Testis (tissue), 2 donors: ENCODE measurements at regions not wholly inside any gene's neighbourhood (a gene's known extent, or its start where the extent isn't known, plus 50 kb on each side); places are given as distances from the start of the nearest gene placed in this dataset.

Source experiments
- POLR2A ChIP-seq: fragments of 450-650 bp; IDR thresholded peaks from one replicate; pipeline ENCODE4 v1.6.1; 2017; ENCODE audit warnings: antibody characterized with exemption, mild to moderate bottlenecking, moderate library complexity
- TF ChIP-seq, protein P1 (sequence below), 3 experiments: fragments of 450-650 bp in 2 of 3; fragments of 200-600 bp in 1 of 3; sonication (generic) in 1 of 3; IDR thresholded peaks; one replicate each; pipeline ENCODE4 v1.5.1; 2016 to 2019; ENCODE audit warnings: antibody characterized with exemption in 3 of 3, mild to moderate bottlenecking in 2 of 3, moderate library complexity in 1 of 3

DNA sequence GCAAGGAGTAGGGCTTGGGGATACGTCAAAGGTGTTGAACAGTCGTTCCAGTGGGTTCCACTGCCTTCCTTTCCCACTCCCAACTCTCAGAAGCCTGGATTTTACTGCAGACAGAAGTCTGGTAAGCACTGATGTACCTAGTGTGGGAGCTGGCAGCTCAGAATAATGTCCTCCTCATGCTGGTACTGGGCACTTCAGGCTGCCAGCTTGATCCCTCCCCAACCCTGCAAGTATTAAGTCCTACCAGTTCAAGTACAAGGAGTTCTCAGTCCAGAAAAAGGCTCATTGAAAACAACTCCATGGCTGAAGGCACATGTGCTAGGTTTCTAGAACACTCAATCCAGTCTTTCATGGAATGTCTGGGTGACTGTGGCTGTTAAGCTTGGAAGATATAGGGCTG lies 304.3 kb downstream of the NUAK1 start:
- TF ChIP-seq, protein P1, sequence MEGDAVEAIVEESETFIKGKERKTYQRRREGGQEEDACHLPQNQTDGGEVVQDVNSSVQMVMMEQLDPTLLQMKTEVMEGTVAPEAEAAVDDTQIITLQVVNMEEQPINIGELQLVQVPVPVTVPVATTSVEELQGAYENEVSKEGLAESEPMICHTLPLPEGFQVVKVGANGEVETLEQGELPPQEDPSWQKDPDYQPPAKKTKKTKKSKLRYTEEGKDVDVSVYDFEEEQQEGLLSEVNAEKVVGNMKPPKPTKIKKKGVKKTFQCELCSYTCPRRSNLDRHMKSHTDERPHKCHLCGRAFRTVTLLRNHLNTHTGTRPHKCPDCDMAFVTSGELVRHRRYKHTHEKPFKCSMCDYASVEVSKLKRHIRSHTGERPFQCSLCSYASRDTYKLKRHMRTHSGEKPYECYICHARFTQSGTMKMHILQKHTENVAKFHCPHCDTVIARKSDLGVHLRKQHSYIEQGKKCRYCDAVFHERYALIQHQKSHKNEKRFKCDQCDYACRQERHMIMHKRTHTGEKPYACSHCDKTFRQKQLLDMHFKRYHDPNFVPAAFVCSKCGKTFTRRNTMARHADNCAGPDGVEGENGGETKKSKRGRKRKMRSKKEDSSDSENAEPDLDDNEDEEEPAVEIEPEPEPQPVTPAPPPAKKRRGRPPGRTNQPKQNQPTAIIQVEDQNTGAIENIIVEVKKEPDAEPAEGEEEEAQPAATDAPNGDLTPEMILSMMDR (IDR thresholded peaks at IDR 0.05): no peak
- no peak for TF ChIP-seq POLR2A
